DOHH2 (cell line): ENCODE measurements at regions not wholly inside any gene's neighbourhood (a gene's known extent, or its start where the extent isn't known, plus 50 kb on each side); places are given as distances from the start of the nearest gene placed in this dataset.

Source experiments
- EZH2phosphoT487 ChIP-seq: fragments of 200-600 bp; sonication (generic); IDR thresholded peaks from 2 replicates; pipeline ENCODE4 v1.6.1; 2017; ENCODE audit warnings: borderline replicate concordance, mild to moderate bottlenecking, antibody characterized with exemption, low read length, moderate library complexity, mixed read lengths
- TF ChIP-seq, protein P1 (sequence below): fragments of 200-600 bp; sonication (generic); IDR thresholded peaks from one replicate; pipeline ENCODE4 v1.5.1; 2014; ENCODE audit warnings: antibody characterized with exemption, mild to moderate bottlenecking, low read depth, low read length; ENCODE audit not compliant: poor library complexity, severe bottlenecking

DNA sequence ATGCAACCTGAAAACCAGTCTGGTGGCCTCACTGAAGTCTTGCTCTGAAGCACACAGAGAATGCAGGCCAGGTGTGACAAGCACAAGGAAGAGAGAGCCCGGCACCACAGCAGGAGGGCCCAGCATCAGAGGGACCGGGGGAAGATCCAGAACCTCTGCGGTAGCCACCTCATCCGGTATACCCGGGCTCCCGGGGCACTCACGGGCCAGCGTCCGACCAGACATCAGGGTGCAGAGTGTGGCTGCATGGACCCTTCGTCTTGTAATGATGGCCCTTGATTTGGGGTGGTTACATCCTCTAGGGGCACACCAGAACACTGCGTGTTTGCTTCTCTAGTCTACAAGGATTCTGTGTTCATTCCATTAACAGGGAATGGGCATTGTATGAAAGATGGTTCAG, 406.0 kb downstream of the GADD45G start:
- TF ChIP-seq, protein P1, sequence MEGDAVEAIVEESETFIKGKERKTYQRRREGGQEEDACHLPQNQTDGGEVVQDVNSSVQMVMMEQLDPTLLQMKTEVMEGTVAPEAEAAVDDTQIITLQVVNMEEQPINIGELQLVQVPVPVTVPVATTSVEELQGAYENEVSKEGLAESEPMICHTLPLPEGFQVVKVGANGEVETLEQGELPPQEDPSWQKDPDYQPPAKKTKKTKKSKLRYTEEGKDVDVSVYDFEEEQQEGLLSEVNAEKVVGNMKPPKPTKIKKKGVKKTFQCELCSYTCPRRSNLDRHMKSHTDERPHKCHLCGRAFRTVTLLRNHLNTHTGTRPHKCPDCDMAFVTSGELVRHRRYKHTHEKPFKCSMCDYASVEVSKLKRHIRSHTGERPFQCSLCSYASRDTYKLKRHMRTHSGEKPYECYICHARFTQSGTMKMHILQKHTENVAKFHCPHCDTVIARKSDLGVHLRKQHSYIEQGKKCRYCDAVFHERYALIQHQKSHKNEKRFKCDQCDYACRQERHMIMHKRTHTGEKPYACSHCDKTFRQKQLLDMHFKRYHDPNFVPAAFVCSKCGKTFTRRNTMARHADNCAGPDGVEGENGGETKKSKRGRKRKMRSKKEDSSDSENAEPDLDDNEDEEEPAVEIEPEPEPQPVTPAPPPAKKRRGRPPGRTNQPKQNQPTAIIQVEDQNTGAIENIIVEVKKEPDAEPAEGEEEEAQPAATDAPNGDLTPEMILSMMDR = no peak
- no peak for TF ChIP-seq EZH2phosphoT487
